PC-9 (cell line): ENCODE measurements at regions not wholly inside any gene's neighbourhood (a gene's known extent, or its start where the extent isn't known, plus 50 kb on each side); places are given as distances from the start of the nearest gene placed in this dataset.

Experiments
- BruUV-seq: library from RNA; stranded (reverse); fragments of 400-500 nt; replicated peaks from 2 replicates; lab custom pipeline; 2021; lab: Mats Ljungman, UMichigan
- CTCF ChIA-PET: fragments of 300-600 bp; sonication (Branson Sonifier 250); formaldehyde crosslinking; loops from one replicate; lab custom pipeline; 2022; ENCODE audit warnings: antibody characterized with exemption; lab: Charles Lee
- POLR2A ChIA-PET: fragments of 300-600 bp; sonication (Branson Sonifier 250); formaldehyde crosslinking; loops from one replicate; lab custom pipeline; 2022; ENCODE audit warnings: antibody characterized with exemption; ENCODE audit not compliant: unreplicated experiment; lab: Charles Lee
- DNase-seq, 2 experiments: peaks; one replicate each; pipeline versions ENCODE4 v3.0.0 to v3.0.0-alpha.2; 2015 to 2022; ENCODE audit warnings: mixed read lengths in 1 of 2
- H2AFZ ChIP-seq: fragments of 200-600 bp; sonication (generic); 2 replicates; pipeline ENCODE4 v1.8.1; 2017; ENCODE audit warnings: antibody characterized with exemption
- H3F3A ChIP-seq: fragments of 200-600 bp; sonication (generic); 2 replicates; pipeline ENCODE4 v1.8.1; 2017; ENCODE audit warnings: antibody characterized with exemption, mild to moderate bottlenecking, low read depth; ENCODE audit not compliant: insufficient read depth
- H3K27ac ChIP-seq: fragments of 200-600 bp; sonication (generic); 2 replicates; pipeline ENCODE4 v1.6.1; 2016; ENCODE audit warnings: mixed run types
- H3K27me3 ChIP-seq: fragments of 200-600 bp; sonication (generic); 2 replicates; pipeline ENCODE4 v1.6.1; 2016; ENCODE audit warnings: low read depth, mixed run types; ENCODE audit not compliant: insufficient read depth
- H3K36me3 ChIP-seq: fragments of 200-600 bp; sonication (generic); 2 replicates; pipeline ENCODE4 v1.6.1; 2016; ENCODE audit warnings: low read depth, mixed run types
- H3K4me1 ChIP-seq: fragments of 200-600 bp; sonication (generic); replicated peaks from 2 replicates; pipeline ENCODE4 v1.6.1; 2016; ENCODE audit warnings: mixed run types; ENCODE audit not compliant: insufficient read depth
- H3K4me2 ChIP-seq: fragments of 200-600 bp; sonication (generic); 2 replicates; pipeline ENCODE4 v1.6.1; 2017; ENCODE audit warnings: mixed run types
- H3K4me3 ChIP-seq: fragments of 200-600 bp; sonication (generic); 2 replicates; pipeline ENCODE4 v1.6.1; 2016; ENCODE audit warnings: mixed run types
- H3K79me2 ChIP-seq: fragments of 200-600 bp; sonication (generic); 2 replicates; pipeline ENCODE4 v1.6.1; 2017; ENCODE audit warnings: low read depth, mixed run types
- H3K9me2 ChIP-seq: fragments of 200-600 bp; sonication (generic); 2 replicates; pipeline ENCODE4 v1.8.1; 2017; ENCODE audit warnings: mild to moderate bottlenecking; ENCODE audit not compliant: insufficient read depth
- H3K9me3 ChIP-seq: fragments of 200-600 bp; sonication (generic); 2 replicates; pipeline ENCODE4 v1.8.1; 2016; ENCODE audit warnings: low read depth; ENCODE audit not compliant: insufficient read depth
- H4K20me1 ChIP-seq: fragments of 200-600 bp; sonication (generic); 2 replicates; pipeline ENCODE4 v1.8.1; 2017; ENCODE audit not compliant: insufficient read depth
- EZH2 ChIP-seq: fragments of 200-600 bp; sonication (generic); IDR thresholded peaks from 2 replicates; pipeline ENCODE4 v1.8.0; 2017; ENCODE audit warnings: antibody characterized with exemption, low read depth
- intact Hi-C: fragments of 100-400 bp; cut with micrococcal nuclease; formaldehyde crosslinking; loops from one replicate; pipeline ENCODE4 v1.10.0; 2022; ENCODE audit not compliant: unreplicated experiment
- TF ChIP-seq, protein P1 (sequence below): fragments of 200-600 bp; sonication (generic); conservative IDR thresholded peaks from 2 replicates; pipeline ENCODE4 v1.6.1; 2017; ENCODE audit warnings: mixed run types, antibody characterized with exemption, mild to moderate bottlenecking, moderate library complexity

DNA sequence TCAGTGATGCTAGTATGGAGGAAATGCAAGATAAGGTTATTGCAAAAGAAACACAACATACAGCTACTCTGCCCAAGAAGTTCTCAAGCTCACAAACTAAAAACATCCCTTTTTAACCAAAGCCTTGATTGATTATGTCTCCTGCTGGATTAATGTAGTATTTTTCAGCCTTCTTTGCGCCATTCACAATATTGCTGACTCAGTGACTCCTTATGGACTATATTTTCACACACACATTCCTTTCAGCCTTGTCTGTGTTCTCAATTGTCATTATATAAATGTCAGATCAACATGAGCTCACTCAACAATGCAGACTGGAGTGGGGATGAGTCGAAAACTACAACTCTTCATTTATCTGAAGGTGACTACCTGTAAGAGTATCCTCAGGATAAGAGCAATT lies 579.3 kb upstream of the CDH8 start:
- CTCF ChIA-PET: no interaction called here
- no peak overlapping the region for H2AFZ ChIP-seq
- intact Hi-C loops: no loop called here
- H3K36me3 ChIP-seq: no peaks in the 10 kb centered on the region
- no peaks in the 10 kb centered on the region for H3K9me3 ChIP-seq
- no peak overlapping the region for H3K27ac ChIP-seq
- no peaks in the 10 kb centered on the region for H3F3A ChIP-seq
- H3K4me1 ChIP-seq: no peaks in the 10 kb centered on the region
- BruUV-seq: no TSS peak
- H4K20me1 ChIP-seq: 0 out of 2 replicates have a peak, but pooled peaks cover 3% of the 10 kb centered on the region
- H3K79me2 ChIP-seq: no peaks in the 10 kb centered on the region
- no peak overlapping the region for H3K4me3 ChIP-seq
- no peak overlapping the region for H3K4me2 ChIP-seq
- no peaks in the 10 kb centered on the region for H3K9me2 ChIP-seq
- H3K27me3 ChIP-seq: no peaks in the 10 kb centered on the region
- DNase-seq: no peak
- no peak for TF ChIP-seq EZH2
- TF ChIP-seq, protein P1, sequence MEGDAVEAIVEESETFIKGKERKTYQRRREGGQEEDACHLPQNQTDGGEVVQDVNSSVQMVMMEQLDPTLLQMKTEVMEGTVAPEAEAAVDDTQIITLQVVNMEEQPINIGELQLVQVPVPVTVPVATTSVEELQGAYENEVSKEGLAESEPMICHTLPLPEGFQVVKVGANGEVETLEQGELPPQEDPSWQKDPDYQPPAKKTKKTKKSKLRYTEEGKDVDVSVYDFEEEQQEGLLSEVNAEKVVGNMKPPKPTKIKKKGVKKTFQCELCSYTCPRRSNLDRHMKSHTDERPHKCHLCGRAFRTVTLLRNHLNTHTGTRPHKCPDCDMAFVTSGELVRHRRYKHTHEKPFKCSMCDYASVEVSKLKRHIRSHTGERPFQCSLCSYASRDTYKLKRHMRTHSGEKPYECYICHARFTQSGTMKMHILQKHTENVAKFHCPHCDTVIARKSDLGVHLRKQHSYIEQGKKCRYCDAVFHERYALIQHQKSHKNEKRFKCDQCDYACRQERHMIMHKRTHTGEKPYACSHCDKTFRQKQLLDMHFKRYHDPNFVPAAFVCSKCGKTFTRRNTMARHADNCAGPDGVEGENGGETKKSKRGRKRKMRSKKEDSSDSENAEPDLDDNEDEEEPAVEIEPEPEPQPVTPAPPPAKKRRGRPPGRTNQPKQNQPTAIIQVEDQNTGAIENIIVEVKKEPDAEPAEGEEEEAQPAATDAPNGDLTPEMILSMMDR: no peak
- POLR2A ChIA-PET: no interaction called here

DNA sequence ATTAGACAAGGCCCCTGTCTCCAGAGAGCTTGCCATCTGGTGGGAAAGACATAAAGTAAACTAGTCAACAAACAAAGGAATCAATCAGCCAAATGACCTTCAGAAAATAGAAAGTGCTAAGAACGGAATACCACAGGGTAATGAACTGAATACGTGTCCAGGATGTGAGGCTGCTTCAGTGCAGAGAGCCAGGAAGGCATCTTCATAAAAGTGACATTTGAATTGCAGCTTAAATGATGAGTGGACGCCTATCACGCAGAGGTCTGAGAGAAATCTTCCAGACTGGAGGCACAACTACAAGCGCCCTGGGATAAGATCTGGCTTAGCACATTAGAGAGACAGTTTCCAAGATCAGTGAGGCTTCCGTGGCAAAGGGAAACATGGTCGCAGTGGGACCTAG lies 574.1 kb upstream of the CDH8 start:
- no peaks in the 10 kb centered on the region for H3K27me3 ChIP-seq
- no peak overlapping the region for H3K4me3 ChIP-seq
- H3K27ac ChIP-seq: no peak overlapping the region
- H3K79me2 ChIP-seq: no peaks in the 10 kb centered on the region
- no TSS peak for BruUV-seq
- no peak for DNase-seq
- H3F3A ChIP-seq: no peaks in the 10 kb centered on the region
- no peaks in the 10 kb centered on the region for H3K9me3 ChIP-seq
- H4K20me1 ChIP-seq: no peaks in the 10 kb centered on the region
- no peak for TF ChIP-seq EZH2
- TF ChIP-seq, protein P1: no peak
- H2AFZ ChIP-seq: no peak overlapping the region
- CTCF ChIA-PET: no interaction called here
- intact Hi-C loops: no loop called here
- POLR2A ChIA-PET: no interaction called here
- H3K4me1 ChIP-seq: no peaks in the 10 kb centered on the region
- H3K9me2 ChIP-seq: no peaks in the 10 kb centered on the region
- no peaks in the 10 kb centered on the region for H3K36me3 ChIP-seq
- H3K4me2 ChIP-seq: no peak overlapping the region

DNA sequence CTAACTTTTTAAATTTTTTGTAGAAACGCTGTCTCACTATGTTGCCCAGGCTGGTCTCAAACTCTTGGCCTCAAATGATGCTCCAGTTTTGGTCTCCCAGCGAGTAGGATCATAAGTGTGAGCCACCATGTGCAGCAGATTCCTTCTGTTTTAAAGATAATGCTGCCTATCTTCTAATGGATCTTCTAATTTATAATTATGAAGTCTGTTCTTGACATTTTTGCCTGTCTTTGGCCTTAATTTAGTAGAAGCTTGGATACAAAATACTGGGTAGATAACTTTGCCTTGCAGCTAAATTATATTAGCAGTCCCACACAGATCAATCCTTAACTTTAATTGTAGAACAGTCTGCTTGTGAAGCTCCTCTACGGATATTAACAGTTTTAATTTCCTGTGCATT lies 566.6 kb upstream of the CDH8 start:
- no peak overlapping the region for H2AFZ ChIP-seq
- no peak for DNase-seq
- H3K9me2 ChIP-seq: no peaks in the 10 kb centered on the region
- no peak overlapping the region for H3K4me2 ChIP-seq
- H3K36me3 ChIP-seq: no peaks in the 10 kb centered on the region
- ChIA-PET POLR2A (no interaction called here), CTCF (no interaction called here)
- H3K27ac ChIP-seq: no peak overlapping the region
- H3K9me3 ChIP-seq: no peaks in the 10 kb centered on the region
- no peaks in the 10 kb centered on the region for H3K4me1 ChIP-seq
- no TSS peak for BruUV-seq
- no peaks in the 10 kb centered on the region for H3K79me2 ChIP-seq
- no peak for TF ChIP-seq EZH2
- TF ChIP-seq, protein P1: no peak
- H3K4me3 ChIP-seq: no peak overlapping the region
- no peaks in the 10 kb centered on the region for H3K27me3 ChIP-seq
- no peaks in the 10 kb centered on the region for H3F3A ChIP-seq
- intact Hi-C loops: no loop called here
- no peaks in the 10 kb centered on the region for H4K20me1 ChIP-seq
